WTC11 (cell line): ENCODE measurements at regions not wholly inside any gene's neighbourhood (a gene's known extent, or its start where the extent isn't known, plus 50 kb on each side); places are given as distances from the start of the nearest gene placed in this dataset.

Experiments
- ATAC-seq: fragments of 200-7000 bp; cut with Tn5 transposase; 2 replicates; pipeline ENCODE4 v1.10.0; 2021; ENCODE audit warnings: mild to moderate bottlenecking, moderate library complexity
- CTCF ChIA-PET: fragments of 300-600 bp; sonication (Branson Sonifier 250); formaldehyde crosslinking; loops from one replicate; lab custom pipeline; 2021; ENCODE audit warnings: antibody characterized with exemption; lab: Charles Lee
- POLR2A ChIA-PET: fragments of 350-600 bp; sonication (Branson Sonifier 250); formaldehyde crosslinking; loops from one replicate; lab custom pipeline; 2021; ENCODE audit warnings: antibody characterized with exemption; lab: Charles Lee
- DNase-seq: peaks from one replicate; pipeline ENCODE4 v3.0.0; 2021; ENCODE audit warnings: low spot score
- H3K27ac Mint-ChIP-seq: 2 replicates; pipeline ENCODE4 v1.8.0; 2021; ENCODE audit warnings: mixed read lengths
- H3K27me3 Mint-ChIP-seq: 2 replicates; pipeline ENCODE4 v1.8.0; 2021; ENCODE audit warnings: low read depth, mild to moderate bottlenecking, moderate library complexity, mixed read lengths
- H3K36me3 Mint-ChIP-seq: 2 replicates; pipeline ENCODE4 v1.8.0; 2021; ENCODE audit warnings: mixed read lengths
- H3K4me1 Mint-ChIP-seq: 2 replicates; pipeline ENCODE4 v1.8.0; 2022; ENCODE audit warnings: mixed read lengths
- H3K4me3 Mint-ChIP-seq: 2 replicates; pipeline ENCODE4 v1.8.0; 2021; ENCODE audit warnings: mild to moderate bottlenecking, moderate library complexity, mixed read lengths
- H3K9me3 Mint-ChIP-seq: 2 replicates; pipeline ENCODE4 v1.8.0; 2021; ENCODE audit warnings: mixed read lengths
- ATF1 ChIP-seq: sonication (generic); formaldehyde crosslinking; IDR thresholded peaks from 2 replicates; pipeline ENCODE4 v1.8.1; 2023; ENCODE audit warnings: mild to moderate bottlenecking, moderate library complexity, missing genetic modification reagents
- FOXP4 ChIP-seq: sonication (generic); formaldehyde crosslinking; IDR thresholded peaks from 2 replicates; pipeline ENCODE4 v1.8.0; 2022; ENCODE audit warnings: mild to moderate bottlenecking, missing genetic modification reagents
- HMGA2 ChIP-seq: fragments of 250-450 bp; sonication (Bioruptor Pico); IDR thresholded peaks from 2 replicates; pipeline ENCODE4 v1.4.0; 2021; ENCODE audit warnings: mild to moderate bottlenecking, moderate library complexity
- HMGXB4 ChIP-seq: sonication (generic); formaldehyde crosslinking; IDR thresholded peaks from 2 replicates; pipeline ENCODE4 v1.8.1; 2023; ENCODE audit warnings: mild to moderate bottlenecking, moderate library complexity, missing genetic modification reagents
- MLX ChIP-seq: sonication (generic); formaldehyde crosslinking; IDR thresholded peaks from 2 replicates; pipeline ENCODE4 v1.8.1; 2023; ENCODE audit warnings: mild to moderate bottlenecking, missing genetic modification reagents, moderate library complexity
- MXD4 ChIP-seq: fragments of 250-450 bp; sonication (Bioruptor Pico); IDR thresholded peaks from 2 replicates; pipeline ENCODE4 v1.8.0; 2021; ENCODE audit warnings: mild to moderate bottlenecking, moderate library complexity, borderline replicate concordance
- NFE2L1 ChIP-seq: sonication (generic); formaldehyde crosslinking; IDR thresholded peaks from 2 replicates; pipeline ENCODE4 v1.8.1; 2023; ENCODE audit warnings: missing genetic modification reagents
- NR3C1 ChIP-seq: sonication (generic); formaldehyde crosslinking; conservative IDR thresholded peaks from 2 replicates; pipeline ENCODE4 v1.8.1; 2023; ENCODE audit warnings: low read depth, mild to moderate bottlenecking, missing genetic modification reagents
- SP1 ChIP-seq: sonication (generic); formaldehyde crosslinking; conservative IDR thresholded peaks from 2 replicates; pipeline ENCODE4 v1.8.1; 2022; ENCODE audit warnings: missing genetic modification reagents
- TEAD1 ChIP-seq: sonication (generic); formaldehyde crosslinking; IDR thresholded peaks from 2 replicates; pipeline ENCODE4 v1.8.0; 2022; ENCODE audit warnings: mild to moderate bottlenecking, missing genetic modification reagents
- ZNF138 ChIP-seq: sonication (generic); formaldehyde crosslinking; conservative IDR thresholded peaks from 2 replicates; pipeline ENCODE4 v1.8.1; 2022; ENCODE audit warnings: mild to moderate bottlenecking, moderate library complexity, missing genetic modification reagents
- ZNF671 ChIP-seq: fragments of 250-450 bp; sonication (Bioruptor Pico); IDR thresholded peaks from 2 replicates; pipeline ENCODE4 v1.8.0; 2021; ENCODE audit warnings: mild to moderate bottlenecking
- TF ChIP-seq, protein P1 (sequence below): fragments of 250-450 bp; sonication (Bioruptor Pico); IDR thresholded peaks from 2 replicates; pipeline ENCODE4 v1.9.0; 2021; ENCODE audit warnings: mild to moderate bottlenecking
- TF ChIP-seq, protein P2 (sequence below): sonication (generic); formaldehyde crosslinking; IDR thresholded peaks from 2 replicates; pipeline ENCODE4 v1.8.1; 2022; ENCODE audit warnings: mild to moderate bottlenecking, missing genetic modification reagents, moderate library complexity, borderline replicate concordance
- TF ChIP-seq, protein P3 (sequence below): sonication (generic); formaldehyde crosslinking; IDR thresholded peaks from 2 replicates; pipeline ENCODE4 v1.8.1; 2023; ENCODE audit warnings: mild to moderate bottlenecking, missing genetic modification reagents, borderline replicate concordance

DNA sequence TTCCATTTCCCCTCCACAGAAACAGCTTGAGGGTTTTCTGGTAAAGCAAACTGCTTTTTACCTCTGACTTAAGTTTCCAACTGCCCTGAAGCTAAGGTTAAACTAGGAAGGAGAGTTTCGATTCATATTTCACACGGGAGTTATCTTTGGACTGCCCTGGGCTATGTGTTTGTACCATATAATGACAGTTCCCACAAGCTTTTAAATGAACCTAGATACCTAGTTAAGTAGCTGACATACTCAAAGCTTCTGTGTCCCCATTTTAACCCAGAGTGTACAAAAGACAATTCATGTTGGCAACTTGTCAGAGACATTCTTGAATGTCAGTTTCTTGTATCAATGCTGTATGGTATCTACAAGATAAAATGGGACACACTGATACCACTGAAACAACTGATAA, 1296.6 kb upstream of the IGFBP7 start:
- H3K4me3 Mint-ChIP-seq: no peak overlapping the region
- CTCF ChIA-PET: no interaction called here

GRCh38 chr4:58368221-58368620, 1258.0 kb upstream of the IGFBP7 start:
- H3K36me3 Mint-ChIP-seq: peaks cover 3% of the 10 kb centered on the region; the same call in 1 of the 2 replicates
- H3K9me3 Mint-ChIP-seq: peaks cover 11% of the 10 kb centered on the region
- H3K4me1 Mint-ChIP-seq: no peaks in the 10 kb centered on the region
- ChIA-PET POLR2A (no interaction called here), CTCF (no interaction called here)
- H3K27me3 Mint-ChIP-seq: peaks cover 40% of the 10 kb centered on the region
- H3K4me3 Mint-ChIP-seq: no peak overlapping the region
- ATAC-seq (no peak), DNase-seq (no peak)
- H3K27ac Mint-ChIP-seq: no peak overlapping the region
- TF ChIP-seq ZNF138 (CRISPR knock-in tag): no peak
- TF ChIP-seq, protein P1, sequence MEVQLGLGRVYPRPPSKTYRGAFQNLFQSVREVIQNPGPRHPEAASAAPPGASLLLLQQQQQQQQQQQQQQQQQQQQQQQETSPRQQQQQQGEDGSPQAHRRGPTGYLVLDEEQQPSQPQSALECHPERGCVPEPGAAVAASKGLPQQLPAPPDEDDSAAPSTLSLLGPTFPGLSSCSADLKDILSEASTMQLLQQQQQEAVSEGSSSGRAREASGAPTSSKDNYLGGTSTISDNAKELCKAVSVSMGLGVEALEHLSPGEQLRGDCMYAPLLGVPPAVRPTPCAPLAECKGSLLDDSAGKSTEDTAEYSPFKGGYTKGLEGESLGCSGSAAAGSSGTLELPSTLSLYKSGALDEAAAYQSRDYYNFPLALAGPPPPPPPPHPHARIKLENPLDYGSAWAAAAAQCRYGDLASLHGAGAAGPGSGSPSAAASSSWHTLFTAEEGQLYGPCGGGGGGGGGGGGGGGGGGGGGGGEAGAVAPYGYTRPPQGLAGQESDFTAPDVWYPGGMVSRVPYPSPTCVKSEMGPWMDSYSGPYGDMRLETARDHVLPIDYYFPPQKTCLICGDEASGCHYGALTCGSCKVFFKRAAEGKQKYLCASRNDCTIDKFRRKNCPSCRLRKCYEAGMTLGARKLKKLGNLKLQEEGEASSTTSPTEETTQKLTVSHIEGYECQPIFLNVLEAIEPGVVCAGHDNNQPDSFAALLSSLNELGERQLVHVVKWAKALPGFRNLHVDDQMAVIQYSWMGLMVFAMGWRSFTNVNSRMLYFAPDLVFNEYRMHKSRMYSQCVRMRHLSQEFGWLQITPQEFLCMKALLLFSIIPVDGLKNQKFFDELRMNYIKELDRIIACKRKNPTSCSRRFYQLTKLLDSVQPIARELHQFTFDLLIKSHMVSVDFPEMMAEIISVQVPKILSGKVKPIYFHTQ: no peak
- no peak for TF ChIP-seq NFE2L1 (CRISPR knock-in tag)

More for the DNA sequence above, 1296.6 kb upstream of the IGFBP7 start:
- H3K27ac Mint-ChIP-seq: no peak overlapping the region
- TF ChIP-seq HMGXB4 (CRISPR knock-in tag) (no peak), MXD4 (CRISPR knock-in tag) (no peak), FOXP4 (CRISPR knock-in tag) (no peak), ZNF671 (CRISPR knock-in tag) (no peak), SP1 (no peak), NR3C1 (no peak), ATF1 (CRISPR knock-in tag) (no peak), MLX (no peak), HMGA2 (CRISPR knock-in tag) (no peak), TEAD1 (CRISPR knock-in tag) (no peak)
- TF ChIP-seq, protein P2, sequence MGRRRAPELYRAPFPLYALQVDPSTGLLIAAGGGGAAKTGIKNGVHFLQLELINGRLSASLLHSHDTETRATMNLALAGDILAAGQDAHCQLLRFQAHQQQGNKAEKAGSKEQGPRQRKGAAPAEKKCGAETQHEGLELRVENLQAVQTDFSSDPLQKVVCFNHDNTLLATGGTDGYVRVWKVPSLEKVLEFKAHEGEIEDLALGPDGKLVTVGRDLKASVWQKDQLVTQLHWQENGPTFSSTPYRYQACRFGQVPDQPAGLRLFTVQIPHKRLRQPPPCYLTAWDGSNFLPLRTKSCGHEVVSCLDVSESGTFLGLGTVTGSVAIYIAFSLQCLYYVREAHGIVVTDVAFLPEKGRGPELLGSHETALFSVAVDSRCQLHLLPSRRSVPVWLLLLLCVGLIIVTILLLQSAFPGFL (CRISPR knock-in tag): no peak
- TF ChIP-seq, protein P3, sequence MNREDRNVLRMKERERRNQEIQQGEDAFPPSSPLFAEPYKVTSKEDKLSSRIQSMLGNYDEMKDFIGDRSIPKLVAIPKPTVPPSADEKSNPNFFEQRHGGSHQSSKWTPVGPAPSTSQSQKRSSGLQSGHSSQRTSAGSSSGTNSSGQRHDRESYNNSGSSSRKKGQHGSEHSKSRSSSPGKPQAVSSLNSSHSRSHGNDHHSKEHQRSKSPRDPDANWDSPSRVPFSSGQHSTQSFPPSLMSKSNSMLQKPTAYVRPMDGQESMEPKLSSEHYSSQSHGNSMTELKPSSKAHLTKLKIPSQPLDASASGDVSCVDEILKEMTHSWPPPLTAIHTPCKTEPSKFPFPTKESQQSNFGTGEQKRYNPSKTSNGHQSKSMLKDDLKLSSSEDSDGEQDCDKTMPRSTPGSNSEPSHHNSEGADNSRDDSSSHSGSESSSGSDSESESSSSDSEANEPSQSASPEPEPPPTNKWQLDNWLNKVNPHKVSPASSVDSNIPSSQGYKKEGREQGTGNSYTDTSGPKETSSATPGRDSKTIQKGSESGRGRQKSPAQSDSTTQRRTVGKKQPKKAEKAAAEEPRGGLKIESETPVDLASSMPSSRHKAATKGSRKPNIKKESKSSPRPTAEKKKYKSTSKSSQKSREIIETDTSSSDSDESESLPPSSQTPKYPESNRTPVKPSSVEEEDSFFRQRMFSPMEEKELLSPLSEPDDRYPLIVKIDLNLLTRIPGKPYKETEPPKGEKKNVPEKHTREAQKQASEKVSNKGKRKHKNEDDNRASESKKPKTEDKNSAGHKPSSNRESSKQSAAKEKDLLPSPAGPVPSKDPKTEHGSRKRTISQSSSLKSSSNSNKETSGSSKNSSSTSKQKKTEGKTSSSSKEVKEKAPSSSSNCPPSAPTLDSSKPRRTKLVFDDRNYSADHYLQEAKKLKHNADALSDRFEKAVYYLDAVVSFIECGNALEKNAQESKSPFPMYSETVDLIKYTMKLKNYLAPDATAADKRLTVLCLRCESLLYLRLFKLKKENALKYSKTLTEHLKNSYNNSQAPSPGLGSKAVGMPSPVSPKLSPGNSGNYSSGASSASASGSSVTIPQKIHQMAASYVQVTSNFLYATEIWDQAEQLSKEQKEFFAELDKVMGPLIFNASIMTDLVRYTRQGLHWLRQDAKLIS (CRISPR knock-in tag): no peak
- TF ChIP-seq, all 79 proteins: peak for 0
- Mint-ChIP-seq H3K36me3 (peaks cover 15% of the 10 kb centered on the region), H3K4me1 (no peaks in the 10 kb centered on the region), H3K9me3 (peaks cover 32% of the 10 kb centered on the region), H3K27me3 (0 out of 2 replicates have a peak, but pooled peaks cover under 1% of the 10 kb centered on the region)
- ATAC-seq: no peak
- POLR2A ChIA-PET: no interaction called here
- no peak for DNase-seq
